HT-29 (cell line): ENCODE measurements at regions not wholly inside any gene's neighbourhood (a gene's known extent, or its start where the extent isn't known, plus 50 kb on each side); places are given as distances from the start of the nearest gene placed in this dataset.
"Not testable (repeated sequence)": the region's sequence is repeated elsewhere in the genome, so short reads cannot be mapped to it uniquely, and the experiment has no call there.

Experiments
- DNase-seq: peaks from one replicate; pipeline ENCODE4 v3.0.0-alpha.2; 2015; ENCODE audit warnings: low spot score

- DNase-seq = no peak
Measured at GRCh38 chr3:166340604-166341266, 503.5 kb upstream of the BCHE start.

GRCh38 chr3:166324401-166324800, 487.2 kb upstream of the BCHE start:
- DNase-seq = no peak

DNA sequence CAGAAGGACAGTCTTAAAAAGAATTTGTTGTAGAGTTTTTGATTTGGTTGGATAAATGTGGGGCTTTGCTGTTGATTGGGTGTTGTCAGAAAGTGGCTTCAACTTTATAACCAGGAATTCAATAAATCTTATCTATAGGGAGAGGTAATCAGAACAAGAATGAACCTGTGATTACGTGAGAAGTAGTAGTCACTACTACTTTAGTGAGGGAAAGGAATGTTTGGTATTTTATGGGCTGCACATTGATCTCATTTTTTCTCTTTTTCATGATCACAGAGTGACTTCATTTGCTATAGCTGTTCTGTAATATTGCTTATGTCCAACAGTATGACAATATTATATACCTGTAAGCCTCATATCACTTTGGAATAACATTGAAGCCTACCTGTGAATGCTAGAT, 485.2 kb upstream of the BCHE start:
- no peak for DNase-seq

GRCh38 chr3:166307756-166308350, 470.6 kb upstream of the BCHE start:
- no peak for DNase-seq

- no peak for DNase-seq
Measured at GRCh38 chr3:166304584-166304983, 467.4 kb upstream of the BCHE start.

- no peak for DNase-seq
Measured at GRCh38 chr3:166303681-166304080, 466.5 kb upstream of the BCHE start.

GRCh38 chr3:166302331-166302730, 465.1 kb upstream of the BCHE start:
- no peak for DNase-seq

DNA sequence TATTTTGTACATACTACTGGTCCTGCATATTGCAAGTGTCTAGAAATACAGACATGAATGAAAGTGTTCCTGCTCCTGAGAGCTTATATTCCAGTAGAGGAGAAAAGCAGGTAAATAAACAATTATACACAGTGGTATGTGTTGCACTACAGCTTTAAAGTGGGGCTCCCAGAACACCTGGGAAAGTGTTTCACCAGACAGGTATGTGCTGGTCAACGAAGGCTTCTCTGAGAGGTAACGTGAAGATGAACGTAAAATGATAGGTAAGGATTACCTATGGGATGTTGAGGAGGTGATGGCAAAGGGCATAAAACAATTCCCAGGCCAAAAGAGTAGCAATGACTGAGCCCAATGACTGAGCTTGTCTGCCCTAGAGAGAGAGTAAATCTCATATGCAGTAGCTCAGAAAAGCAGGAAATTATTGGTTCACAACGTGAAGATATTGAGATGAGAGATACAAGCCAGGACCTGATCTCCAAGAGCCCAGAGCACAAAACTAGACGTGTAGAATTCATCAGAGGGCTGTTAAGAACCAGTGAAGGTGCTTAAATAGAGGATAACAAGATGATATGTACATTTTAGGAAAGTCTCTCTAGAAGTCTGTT, 459.1 kb upstream of the BCHE start:
- no peak for DNase-seq

DNA sequence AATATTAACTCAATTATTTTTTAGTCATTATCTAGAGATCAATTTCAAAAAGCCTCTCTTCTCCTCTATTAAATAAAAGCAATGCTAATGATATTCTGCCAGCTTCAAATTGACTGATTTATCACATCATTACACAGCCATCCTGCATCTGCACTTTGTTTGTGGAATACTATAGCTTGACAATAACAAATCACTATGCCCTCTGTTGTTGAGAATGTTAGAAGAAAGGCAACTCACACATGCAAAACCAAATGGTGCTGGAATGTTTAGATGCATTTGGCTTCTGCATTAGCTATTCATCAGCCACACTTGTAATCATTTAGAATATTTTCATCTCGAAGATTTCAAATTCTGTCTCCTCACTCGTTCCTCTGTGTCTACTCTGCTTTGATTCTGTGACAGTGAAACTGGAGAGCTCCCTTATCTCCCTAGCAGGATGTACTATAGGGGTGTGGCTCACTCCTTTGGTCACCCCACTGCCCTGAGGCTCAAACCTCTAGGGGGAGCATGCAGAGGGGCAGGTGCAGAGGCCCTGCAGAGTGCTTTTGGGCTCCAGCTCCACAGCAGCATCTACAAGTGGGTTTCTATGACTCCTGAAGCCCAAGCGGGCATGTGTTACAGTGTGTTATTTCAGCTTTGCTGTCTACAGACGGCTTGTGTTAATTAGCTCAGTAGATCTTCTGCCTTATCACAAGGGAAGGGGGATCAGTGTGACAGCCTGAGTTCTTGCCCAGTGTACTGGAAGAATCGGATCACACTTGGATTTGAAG, 454.1 kb upstream of the BCHE start:
- DNase-seq = no peak

- no peak for DNase-seq
Measured at GRCh38 chr3:166285001-166285400, 447.8 kb upstream of the BCHE start.

GRCh38 chr3:166283840-166284239, 446.6 kb upstream of the BCHE start:
- no peak for DNase-seq

- DNase-seq = no peak
Measured at GRCh38 chr3:166282931-166283330, 445.7 kb upstream of the BCHE start.

GRCh38 chr3:166279636-166280035, 442.4 kb upstream of the BCHE start:
- DNase-seq = no peak

- DNase-seq = no peak
Measured at GRCh38 chr3:166275024-166275390, 437.8 kb upstream of the BCHE start.

DNA sequence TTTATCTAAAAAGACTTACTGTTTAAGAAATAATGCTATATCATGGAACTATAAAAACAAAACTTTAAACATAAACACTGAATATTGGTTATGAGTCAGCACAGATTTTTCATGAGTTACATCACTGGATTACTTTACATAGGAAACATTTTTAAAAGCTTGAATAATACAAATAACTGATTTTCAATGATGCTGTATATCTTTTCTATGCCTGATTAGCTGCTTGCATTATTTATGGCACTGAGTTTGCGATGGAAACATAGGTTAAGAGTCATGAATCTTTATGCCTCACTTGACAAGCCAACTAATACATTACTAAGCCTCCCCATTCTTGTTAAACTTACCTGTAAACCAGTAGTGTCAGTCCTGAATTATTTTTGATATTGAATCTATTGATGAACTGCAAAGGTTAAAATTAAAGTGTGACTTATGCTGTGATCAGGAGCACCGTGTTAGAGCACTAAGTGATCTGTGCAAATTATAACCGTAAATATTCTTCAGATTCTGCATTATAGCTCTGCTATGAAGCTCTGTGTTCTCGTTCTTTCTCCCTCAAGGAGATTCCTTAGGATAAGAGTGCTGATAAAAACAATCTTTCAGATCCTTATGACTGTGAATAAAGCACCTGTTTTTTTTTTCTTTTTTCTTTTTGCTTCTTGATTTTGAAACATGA, 437.3 kb upstream of the BCHE start:
- no peak for DNase-seq

DNA sequence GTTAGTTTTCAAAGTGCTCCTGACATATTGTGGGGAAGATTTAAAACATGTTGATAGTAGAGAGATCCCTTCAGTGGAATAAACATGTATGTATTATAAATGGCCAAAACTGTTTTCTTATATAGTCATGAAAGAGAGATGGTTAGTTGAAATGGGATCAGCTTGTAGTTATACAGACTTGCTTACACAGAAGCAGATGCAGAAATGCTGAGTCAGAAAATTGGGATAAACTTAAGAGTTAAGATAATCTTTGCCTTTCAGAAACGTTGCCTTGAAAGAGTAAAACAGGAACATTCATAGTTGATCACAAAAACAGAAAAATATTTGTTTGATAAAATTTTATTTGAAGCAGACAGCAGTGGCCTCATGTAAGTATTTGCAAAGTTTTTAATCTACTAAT, 433.2 kb upstream of the BCHE start:
- DNase-seq = no peak

DNA sequence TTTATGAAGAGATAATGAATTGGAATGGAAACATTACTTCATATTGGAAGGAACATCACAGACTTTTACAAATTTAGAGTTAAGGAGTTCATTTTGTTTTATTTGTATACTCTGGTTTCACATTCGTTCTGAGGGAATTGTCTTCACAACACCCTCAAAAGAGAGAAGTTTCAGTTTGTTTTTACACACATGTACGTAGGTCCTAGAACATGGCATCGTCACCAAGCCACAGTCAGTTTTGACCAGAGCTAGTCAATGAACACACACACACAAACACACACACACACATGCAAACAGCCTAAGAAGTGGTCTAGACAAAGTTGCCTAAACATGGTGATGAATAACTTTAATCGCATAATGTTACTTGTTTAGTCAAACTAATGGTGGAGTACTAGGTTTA, 427.9 kb upstream of the BCHE start:
- no peak for DNase-seq

DNA sequence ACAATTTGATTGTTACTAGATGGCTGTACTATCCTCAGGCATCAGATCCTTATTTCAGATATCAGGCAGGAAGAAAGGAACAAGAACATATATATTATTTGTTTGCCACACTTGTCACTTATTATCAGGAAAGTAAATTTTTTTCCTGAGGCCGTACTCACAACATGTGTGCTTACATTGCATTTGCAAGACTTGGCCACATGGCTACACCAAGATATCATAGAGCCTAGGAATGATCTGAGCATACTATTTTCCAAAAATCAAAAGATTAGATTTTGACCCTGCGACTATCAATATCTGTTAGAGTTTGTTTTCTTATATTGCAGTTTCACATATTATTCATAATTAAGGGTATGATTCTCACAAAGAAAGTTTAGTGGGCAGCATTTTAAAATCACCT, 426.2 kb upstream of the BCHE start:
- no peak for DNase-seq

DNA sequence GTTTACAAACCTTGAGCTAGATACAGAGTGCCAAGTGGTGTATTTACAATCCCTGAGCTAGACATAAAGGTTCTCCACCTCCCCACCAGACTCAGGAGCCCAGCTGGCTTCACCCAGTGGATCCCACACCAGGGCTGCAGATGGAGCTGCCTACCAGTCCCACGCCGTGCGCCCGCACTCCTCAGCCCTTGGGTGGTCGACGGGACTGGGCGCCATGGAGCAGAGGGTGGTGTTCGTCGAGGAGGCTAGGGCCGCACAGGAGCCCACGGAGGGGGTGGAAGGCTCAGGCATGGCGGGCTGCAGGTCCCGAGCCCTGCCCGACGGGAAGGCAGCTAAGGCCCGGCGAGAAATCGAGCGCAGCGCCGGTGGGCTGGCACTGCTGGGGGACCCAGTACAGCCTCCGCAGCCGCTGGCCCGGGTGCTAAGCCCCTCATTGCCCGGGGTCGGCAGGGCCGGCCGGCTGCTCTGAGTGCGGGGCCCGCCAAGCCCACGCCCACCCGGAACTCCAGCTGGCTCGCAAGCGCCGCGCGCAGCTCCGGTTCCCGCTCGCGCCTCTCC, 421.1 kb upstream of the BCHE start:
- DNase-seq = not testable (repeated sequence)

GRCh38 chr3:166257715-166258114, 420.5 kb upstream of the BCHE start:
- DNase-seq = no peak

GRCh38 chr3:166248784-166249183, 411.6 kb upstream of the BCHE start:
- DNase-seq = no peak

DNA sequence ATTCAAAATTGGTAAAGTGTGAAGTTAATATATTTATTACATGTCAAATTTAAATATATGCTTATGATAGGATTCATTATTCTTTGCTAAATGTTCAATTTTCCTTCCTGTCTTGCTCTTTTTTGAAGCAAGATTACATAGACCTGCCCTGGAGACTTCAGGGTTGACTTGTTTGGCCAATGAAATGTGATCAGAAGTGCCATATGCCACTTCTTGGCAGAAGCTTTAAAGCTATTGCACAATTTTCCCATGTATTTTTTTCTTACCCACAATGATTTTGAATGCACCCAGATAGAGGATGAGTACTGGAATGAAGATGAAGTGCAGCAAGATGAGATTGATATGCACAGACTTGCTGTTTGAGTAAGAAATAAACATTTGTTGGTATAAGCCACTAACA, 406.3 kb upstream of the BCHE start:
- DNase-seq = no peak
